Astrocyte (in vitro differentiated cells and primary cell): ENCODE measurements at regions not wholly inside any gene's neighbourhood (a gene's known extent, or its start where the extent isn't known, plus 50 kb on each side); places are given as distances from the start of the nearest gene placed in this dataset.

ENCODE experiments used
- DNase-seq: peaks from one replicate; pipeline ENCODE4 v3.0.0-alpha.2; 2010; ENCODE audit warnings: low read depth
- FAIRE-seq: peaks from 2 replicates; lab custom pipeline; 2011; peaks lifted over from hg19 to GRCh38; lab: Jason Lieb, UNC
- H2AFZ ChIP-seq: 2 replicates; pipeline ENCODE4 v1.6.0; 2012; ENCODE audit warnings: low read depth, low read length, inconsistent platforms
- H3K27ac ChIP-seq: 2 replicates; pipeline ENCODE4 v1.5.1; 2011; ENCODE audit warnings: low read depth, low read length, inconsistent platforms
- H3K27me3 ChIP-seq: 2 replicates; pipeline ENCODE4 v1.6.0; 2011; ENCODE audit warnings: low read length, inconsistent platforms; ENCODE audit not compliant: insufficient read depth
- H3K36me3 ChIP-seq: 2 replicates; pipeline ENCODE4 v1.5.1; 2011; ENCODE audit warnings: low read length, inconsistent platforms; ENCODE audit not compliant: insufficient read depth
- H3K4me1 ChIP-seq: 2 replicates; pipeline ENCODE4 v1.5.1; 2011; ENCODE audit warnings: low read length, inconsistent platforms; ENCODE audit not compliant: insufficient read depth
- H3K4me2 ChIP-seq: 2 replicates; pipeline ENCODE4 v1.6.0; 2012; ENCODE audit warnings: low read length, inconsistent platforms
- H3K4me3 ChIP-seq: 2 replicates; pipeline ENCODE4 v1.5.1; 2011; ENCODE audit warnings: low read depth, mild to moderate bottlenecking, low read length, inconsistent platforms; ENCODE audit not compliant: insufficient read depth
- H3K79me2 ChIP-seq: 2 replicates; pipeline ENCODE4 v1.6.0; 2012; ENCODE audit warnings: mild to moderate bottlenecking, low read length, inconsistent platforms; ENCODE audit not compliant: insufficient read depth
- H3K9ac ChIP-seq: 2 replicates; pipeline ENCODE4 v1.6.0; 2012; ENCODE audit warnings: mild to moderate bottlenecking, low read length, inconsistent platforms
- H3K9me3 ChIP-seq: 2 replicates; pipeline ENCODE4 v1.5.1; 2012; ENCODE audit warnings: low read depth, mild to moderate bottlenecking, low read length, inconsistent platforms; ENCODE audit not compliant: insufficient read depth
- H4K20me1 ChIP-seq: 2 replicates; pipeline ENCODE4 v1.6.0; 2012; ENCODE audit warnings: low read length, inconsistent platforms; ENCODE audit not compliant: insufficient read depth
- H3K27ac Mint-ChIP-seq: one replicate; pipeline ENCODE4 v1.8.0; 2021; ENCODE audit warnings: mild to moderate bottlenecking, mixed read lengths; ENCODE audit not compliant: unreplicated experiment
- H3K27me3 Mint-ChIP-seq: one replicate; pipeline ENCODE4 v1.8.0; 2021; ENCODE audit warnings: low read depth, mixed read lengths; ENCODE audit not compliant: unreplicated experiment
- H3K36me3 Mint-ChIP-seq: one replicate; pipeline ENCODE4 v1.8.0; 2021; ENCODE audit warnings: low read depth, mixed read lengths; ENCODE audit not compliant: unreplicated experiment
- H3K4me1 Mint-ChIP-seq: one replicate; pipeline ENCODE4 v1.8.0; 2021; ENCODE audit warnings: low read depth, mixed read lengths; ENCODE audit not compliant: unreplicated experiment
- H3K4me3 Mint-ChIP-seq: one replicate; pipeline ENCODE4 v1.8.0; 2021; ENCODE audit warnings: mild to moderate bottlenecking, moderate library complexity, mixed read lengths; ENCODE audit not compliant: unreplicated experiment
- H3K9me3 Mint-ChIP-seq: one replicate; pipeline ENCODE4 v1.8.0; 2021; ENCODE audit warnings: mild to moderate bottlenecking, mixed read lengths; ENCODE audit not compliant: unreplicated experiment
- EZH2 ChIP-seq: IDR thresholded peaks from 2 replicates; pipeline ENCODE4 v1.6.1; 2012; ENCODE audit warnings: mild to moderate bottlenecking, low read length, inconsistent platforms; ENCODE audit not compliant: insufficient read depth
- TF ChIP-seq, protein P1 (sequence below): IDR thresholded peaks from 2 replicates; pipeline ENCODE4 v1.5.1; 2011; ENCODE audit warnings: low read depth, mild to moderate bottlenecking, inconsistent platforms, low read length, moderate library complexity; ENCODE audit not compliant: insufficient read depth

DNA sequence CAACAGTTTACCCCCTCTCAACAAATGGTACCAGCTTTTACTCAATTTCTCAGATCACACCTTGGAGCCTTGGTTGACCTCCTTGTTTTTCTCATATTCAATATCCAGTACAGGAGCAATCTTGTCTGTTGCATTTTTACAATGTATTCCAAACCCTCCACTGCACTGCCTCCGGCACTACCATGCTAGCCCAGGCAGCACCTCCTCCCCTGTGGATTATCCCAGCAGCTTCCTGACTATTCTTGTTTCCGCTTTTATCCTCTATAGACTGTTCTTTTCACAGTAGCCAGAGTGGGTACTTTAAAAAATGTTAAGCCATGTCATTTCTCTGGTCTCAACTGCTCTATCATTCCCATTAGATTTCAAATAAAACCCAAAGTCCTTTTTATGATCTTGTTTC, 253.4 kb upstream of the GPRIN3 start:
- no peak overlapping the region for H3K27ac Mint-ChIP-seq
- no peak overlapping the region for H3K4me3 Mint-ChIP-seq
- Histone ChIP-seq H3K27ac (no peak overlapping the region), H3K36me3 (no peaks in the 10 kb centered on the region), H3K27me3 (no peaks in the 10 kb centered on the region), H3K9ac (no peak overlapping the region), H3K4me1 (no peaks in the 10 kb centered on the region), H2AFZ (no peak overlapping the region), H3K9me3 (no peaks in the 10 kb centered on the region), H3K4me2 (no peak overlapping the region), H3K4me3 (no peak overlapping the region), H4K20me1 (no peaks in the 10 kb centered on the region), H3K79me2 (no peaks in the 10 kb centered on the region)
- TF ChIP-seq, protein P1, sequence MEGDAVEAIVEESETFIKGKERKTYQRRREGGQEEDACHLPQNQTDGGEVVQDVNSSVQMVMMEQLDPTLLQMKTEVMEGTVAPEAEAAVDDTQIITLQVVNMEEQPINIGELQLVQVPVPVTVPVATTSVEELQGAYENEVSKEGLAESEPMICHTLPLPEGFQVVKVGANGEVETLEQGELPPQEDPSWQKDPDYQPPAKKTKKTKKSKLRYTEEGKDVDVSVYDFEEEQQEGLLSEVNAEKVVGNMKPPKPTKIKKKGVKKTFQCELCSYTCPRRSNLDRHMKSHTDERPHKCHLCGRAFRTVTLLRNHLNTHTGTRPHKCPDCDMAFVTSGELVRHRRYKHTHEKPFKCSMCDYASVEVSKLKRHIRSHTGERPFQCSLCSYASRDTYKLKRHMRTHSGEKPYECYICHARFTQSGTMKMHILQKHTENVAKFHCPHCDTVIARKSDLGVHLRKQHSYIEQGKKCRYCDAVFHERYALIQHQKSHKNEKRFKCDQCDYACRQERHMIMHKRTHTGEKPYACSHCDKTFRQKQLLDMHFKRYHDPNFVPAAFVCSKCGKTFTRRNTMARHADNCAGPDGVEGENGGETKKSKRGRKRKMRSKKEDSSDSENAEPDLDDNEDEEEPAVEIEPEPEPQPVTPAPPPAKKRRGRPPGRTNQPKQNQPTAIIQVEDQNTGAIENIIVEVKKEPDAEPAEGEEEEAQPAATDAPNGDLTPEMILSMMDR, result no peak
- no peak for TF ChIP-seq EZH2
- H3K27me3 Mint-ChIP-seq, result no peaks in the 10 kb centered on the region
- H3K4me1 Mint-ChIP-seq, result no peaks in the 10 kb centered on the region
- FAIRE-seq, result no peak
- no peak for DNase-seq
- H3K36me3 Mint-ChIP-seq, result no peaks in the 10 kb centered on the region
- no peaks in the 10 kb centered on the region for H3K9me3 Mint-ChIP-seq

DNA sequence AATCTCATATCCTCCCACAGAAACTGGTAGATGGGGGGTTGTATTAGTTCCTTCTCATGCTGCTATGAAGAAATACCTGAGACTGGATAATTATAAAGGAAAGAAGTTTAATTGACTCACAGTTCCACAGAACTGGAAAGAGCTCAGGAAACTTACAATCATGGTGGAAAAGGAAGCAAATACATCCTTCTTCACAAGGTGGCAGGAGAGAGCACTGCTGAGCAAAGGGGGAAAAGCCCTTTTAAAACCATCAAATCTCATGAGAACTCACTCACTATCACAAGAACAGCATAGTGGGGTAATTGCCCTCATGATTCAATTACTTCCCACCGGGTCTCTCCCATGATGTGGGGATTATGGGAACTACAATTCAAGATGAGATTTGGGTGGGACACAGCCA, 250.5 kb upstream of the GPRIN3 start:
- H3K4me1 Mint-ChIP-seq, result no peaks in the 10 kb centered on the region
- DNase-seq (no peak), FAIRE-seq (no peak)
- H3K4me3 Mint-ChIP-seq, result no peak overlapping the region
- no peaks in the 10 kb centered on the region for H3K79me2 ChIP-seq
- no peaks in the 10 kb centered on the region for H3K27me3 Mint-ChIP-seq
- H4K20me1 ChIP-seq, result no peaks in the 10 kb centered on the region
- H3K36me3 Mint-ChIP-seq, result no peaks in the 10 kb centered on the region
- H3K4me3 ChIP-seq, result no peak overlapping the region
- no peaks in the 10 kb centered on the region for H3K4me1 ChIP-seq
- no peak overlapping the region for H3K27ac Mint-ChIP-seq
- H3K27me3 ChIP-seq, result no peaks in the 10 kb centered on the region
- H3K9me3 ChIP-seq, result no peaks in the 10 kb centered on the region
- no peak overlapping the region for H3K27ac ChIP-seq
- H3K4me2 ChIP-seq, result no peak overlapping the region
- no peak overlapping the region for H2AFZ ChIP-seq
- no peak for TF ChIP-seq EZH2
- TF ChIP-seq, protein P1, result peak; percentile 30
- no peak overlapping the region for H3K9ac ChIP-seq
- H3K36me3 ChIP-seq, result no peaks in the 10 kb centered on the region
- H3K9me3 Mint-ChIP-seq, result no peaks in the 10 kb centered on the region

DNA sequence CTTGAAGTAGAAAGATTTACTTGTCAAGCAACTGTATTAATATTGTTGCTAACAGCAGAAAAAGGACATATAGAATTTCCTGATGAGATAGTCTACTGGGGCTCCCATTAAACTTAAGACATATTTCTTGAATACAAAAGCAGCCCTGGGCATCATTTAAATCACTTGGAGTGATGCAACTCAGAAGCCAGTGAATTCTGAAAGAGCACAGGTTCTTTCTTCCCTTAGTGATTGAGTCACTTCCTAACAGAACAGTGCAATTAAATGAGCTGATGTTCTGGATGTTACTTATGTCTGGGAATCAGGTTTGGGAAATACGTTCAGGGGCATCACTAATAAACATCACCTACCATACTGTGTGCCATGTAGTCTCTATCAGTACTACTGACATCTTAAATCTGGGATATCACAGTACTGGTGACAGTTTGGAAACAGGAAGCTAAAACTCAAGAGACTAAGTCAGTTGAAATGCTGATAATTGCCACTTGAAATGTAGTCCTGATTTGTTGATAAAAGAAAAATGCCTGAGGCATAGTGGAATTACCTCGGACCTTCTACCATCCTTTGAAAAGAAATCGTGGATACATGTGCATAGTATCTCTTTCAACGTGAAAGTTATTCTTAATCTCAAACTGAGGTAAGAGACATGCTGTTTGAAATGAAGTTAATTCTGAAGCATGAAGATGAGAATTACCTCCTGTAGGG, 249.2 kb upstream of the GPRIN3 start:
- no peaks in the 10 kb centered on the region for H3K27me3 Mint-ChIP-seq
- H3K27me3 ChIP-seq, result no peaks in the 10 kb centered on the region
- no peak for FAIRE-seq

More for the DNA sequence above, 249.2 kb upstream of the GPRIN3 start:
- Histone ChIP-seq H3K36me3 (no peaks in the 10 kb centered on the region), H3K9ac (no peak overlapping the region), H3K9me3 (no peaks in the 10 kb centered on the region), H2AFZ (no peak overlapping the region), H3K4me3 (no peak overlapping the region), H4K20me1 (no peaks in the 10 kb centered on the region), H3K4me2 (no peak overlapping the region), H3K27ac (no peak overlapping the region), H3K79me2 (no peaks in the 10 kb centered on the region), H3K4me1 (no peaks in the 10 kb centered on the region)
- no peak overlapping the region for H3K4me3 Mint-ChIP-seq
- no peaks in the 10 kb centered on the region for H3K9me3 Mint-ChIP-seq
- H3K4me1 Mint-ChIP-seq, result no peaks in the 10 kb centered on the region
- TF ChIP-seq, protein P1, result no peak
- TF ChIP-seq EZH2, result no peak
- H3K36me3 Mint-ChIP-seq, result no peaks in the 10 kb centered on the region
- H3K27ac Mint-ChIP-seq, result no peak overlapping the region
- no peak for DNase-seq
